Motor neuron (in vitro differentiated cells): ENCODE measurements at regions not wholly inside any gene's neighbourhood (a gene's known extent, or its start where the extent isn't known, plus 50 kb on each side); places are given as distances from the start of the nearest gene placed in this dataset.
A peak's percentile ranks its signal among the peaks of the same experiment; 100 is the strongest.

Experiments used
- ATAC-seq, 8 experiments: fragments of 200-7000 bp; cut with Tn5 transposase; replicated peaks in 6 of 8; 2 replicates each; pipeline ENCODE4 v1.8.0; 2021; ENCODE audit warnings: mild to moderate bottlenecking in 8 of 8, moderate library complexity in 8 of 8
- H3K27ac ChIP-seq, 2 donors: fragments of 250-450 bp; sonication (Bioruptor Pico); 2 replicates each; pipeline ENCODE4 v1.9.0; 2021; ENCODE audit warnings: antibody characterized with exemption in 2 of 2, mild to moderate bottlenecking in 2 of 2, moderate library complexity in 1 of 2
- H3K4me1 ChIP-seq, 2 donors: fragments of 250-450 bp; sonication (Bioruptor Pico); replicated peaks in 1 of 2; 2 replicates each; pipeline ENCODE4 v1.6.1; 2021; ENCODE audit warnings: antibody characterized with exemption in 2 of 2, mild to moderate bottlenecking in 2 of 2, moderate library complexity in 1 of 2
- H3K4me3 ChIP-seq, 5 donors: fragments of 250-450 bp; sonication (Bioruptor Pico); 2 replicates each; pipeline ENCODE4 v1.9.0; 2021; ENCODE audit warnings: antibody characterized with exemption in 5 of 5, mild to moderate bottlenecking in 5 of 5, moderate library complexity in 4 of 5
- WGBS, 10 experiments: fragments of 450-650 bp; shearing (Covaris generic); methylation state at CpG; one replicate each; pipeline ENCODE4 v1.0.0; 2022; 5-methylcytosine and 5-hydroxymethylcytosine counted together
- in situ Hi-C, 9 experiments: fragments of 400-800 bp; cut with MboI; loops; one replicate each; pipeline ENCODE4 v1.15.0; 2021; ENCODE audit warnings: low sequenced_read_pairs in 9 of 9, low pct_unique_long_range_greater_than_20kb in 2 of 9; ENCODE audit not compliant: unreplicated experiment in 9 of 9

DNA sequence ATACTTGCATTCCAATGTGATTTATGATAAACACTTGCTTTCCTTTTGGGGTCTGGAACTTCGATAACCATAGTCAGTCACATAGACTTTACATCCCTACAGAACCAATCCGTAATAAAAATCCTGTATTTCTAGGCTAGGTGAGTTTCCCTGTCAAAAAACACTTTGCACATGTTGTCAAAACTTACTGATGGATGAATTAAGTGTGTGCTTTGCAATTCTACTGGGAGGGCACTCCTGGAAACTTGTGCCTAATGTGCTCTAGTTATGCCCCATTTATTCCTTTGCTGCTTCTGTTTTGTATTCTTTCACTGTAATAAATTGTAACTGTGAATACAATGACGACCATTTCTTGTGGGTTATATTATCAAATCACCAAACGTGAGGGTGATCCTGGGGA lies 684.8 kb upstream of the PCDH15 start:
- WGBS, 10 experiments = 0 to 93% (median 33%) methylated on average over 1 to 4 of the region's 4 CpGs; no CpG with 5 or more reads in 1 of the 10 experiments
- ATAC-seq = no peak
- in situ Hi-C loops = loop anchor here in 1 of 9 experiments (25.0 kb wide), 1 partner anchor 199 kb away; no protein-coding TSS in a partner anchor

DNA sequence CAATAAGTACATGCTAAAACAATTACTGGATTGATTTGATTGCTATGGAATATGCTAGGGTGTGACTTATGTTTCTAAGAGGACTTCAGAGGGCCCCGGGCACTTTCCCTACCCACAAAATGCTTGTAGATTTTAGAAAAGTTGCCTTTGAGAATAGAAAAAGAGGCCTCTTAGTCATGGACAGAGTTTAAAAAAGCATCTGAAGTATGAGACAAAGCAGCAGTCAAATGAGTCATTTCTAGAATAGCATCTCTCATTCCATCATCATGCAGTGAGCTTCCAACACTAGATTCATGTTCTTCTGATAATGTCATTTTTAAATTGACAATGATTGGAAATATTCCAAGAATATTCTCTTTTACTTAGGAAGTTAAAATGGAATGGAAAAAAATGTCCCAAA lies 675.1 kb upstream of the PCDH15 start:
- no peak overlapping the region for H3K4me3 ChIP-seq
- peak in 2 of 8 experiments; percentile 44 to 72 for ATAC-seq

More for the DNA sequence above, 684.8 kb upstream of the PCDH15 start:
- Histone ChIP-seq H3K4me3 (no peak overlapping the region), H3K27ac (no peak overlapping the region), H3K4me1 (no peaks in the 10 kb centered on the region)

DNA sequence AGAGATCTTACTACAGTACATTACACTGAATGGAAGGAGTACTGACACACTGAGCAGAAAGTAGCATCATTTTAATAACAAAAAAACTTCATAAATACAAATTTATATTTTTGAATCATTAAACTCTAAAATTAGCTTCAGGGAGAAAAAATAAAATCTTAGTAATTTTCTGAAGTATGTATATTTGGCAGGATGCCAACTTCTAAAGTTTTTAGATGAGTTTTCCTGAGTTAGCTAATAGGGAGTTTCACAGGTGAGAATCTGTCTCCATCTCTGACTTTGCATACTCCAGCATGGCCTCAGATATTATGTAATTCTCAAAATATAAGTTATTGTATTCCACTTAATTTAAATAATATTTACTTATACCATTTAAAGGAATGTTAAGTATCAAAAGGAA lies 673.2 kb upstream of the PCDH15 start:
- in situ Hi-C loops = no loop called here
- H3K27ac ChIP-seq = no peak overlapping the region
- no peak overlapping the region for H3K4me3 ChIP-seq
- H3K4me1 ChIP-seq = no peaks in the 10 kb centered on the region
- ATAC-seq = no peak

More for the DNA sequence above, 675.1 kb upstream of the PCDH15 start:
- 29 to 100% (median 88%) methylated on average over 1 of the region's 1 CpG; no CpG with 5 or more reads in 4 of the 10 experiments for WGBS, 10 experiments
- Histone ChIP-seq H3K4me1 (no peaks in the 10 kb centered on the region), H3K27ac (no peak overlapping the region)
- in situ Hi-C loops = loop anchor here in 1 of 9 experiments (25.0 kb wide), 1 partner anchor 189 kb away; no protein-coding TSS in a partner anchor

DNA sequence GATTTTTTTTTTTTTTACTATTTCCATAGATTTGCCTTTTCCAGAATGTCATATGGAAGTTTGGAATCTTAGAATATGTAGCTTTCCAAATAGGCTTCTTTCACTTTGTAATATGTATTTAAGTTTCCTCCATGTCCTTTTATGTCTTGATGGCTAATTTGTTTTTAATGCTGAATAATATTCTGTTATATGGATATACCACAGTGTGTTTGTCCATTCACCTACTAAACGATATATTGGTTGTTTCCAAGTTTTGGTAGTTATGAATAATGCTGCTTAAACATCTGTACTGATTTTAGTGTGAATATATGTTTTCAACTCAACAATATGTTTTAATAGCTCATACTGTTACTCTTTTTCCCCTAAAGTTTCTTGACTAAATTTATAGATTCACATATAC lies 669.8 kb upstream of the PCDH15 start:
- ATAC-seq = no peak
- in situ Hi-C loops = no loop called here
- no peaks in the 10 kb centered on the region for H3K4me1 ChIP-seq
- no peak overlapping the region for H3K4me3 ChIP-seq
- 33 to 100% (median 84%) methylated on average over 1 of the region's 1 CpG; no CpG with 5 or more reads in 2 of the 10 experiments for WGBS, 10 experiments
- H3K27ac ChIP-seq = no peak overlapping the region

DNA sequence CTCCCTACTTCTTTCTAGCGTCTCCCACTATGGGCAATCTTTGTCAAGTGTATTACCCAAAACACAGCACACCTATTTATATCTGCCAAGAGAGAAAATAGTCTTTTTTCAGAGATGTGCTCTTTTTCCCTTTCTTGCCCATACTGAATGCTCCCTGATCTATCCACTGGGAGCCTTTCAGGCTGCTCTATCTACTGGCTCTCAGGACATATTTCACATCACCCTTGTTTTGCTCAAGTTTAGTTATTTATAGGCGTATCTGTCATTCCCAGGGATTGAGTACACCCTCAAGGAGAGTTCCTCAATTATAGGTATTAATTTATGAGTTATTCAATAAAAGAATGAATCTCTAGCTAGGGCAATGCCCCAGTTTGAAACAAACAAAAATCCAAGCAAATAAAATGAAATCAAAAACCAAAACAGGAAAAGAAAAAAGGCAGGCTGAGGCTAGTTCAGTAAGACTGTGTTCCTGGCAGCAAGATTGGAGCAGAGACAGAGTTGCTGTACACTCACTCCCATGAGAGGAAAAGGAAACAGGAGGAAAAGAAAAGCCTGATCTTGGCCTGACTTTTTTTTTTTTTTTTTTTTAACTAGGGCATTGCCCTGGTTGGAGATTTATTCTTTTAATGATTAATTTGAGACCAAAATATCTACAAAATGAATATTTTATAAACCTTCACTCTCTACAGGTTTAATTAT lies 665.9 kb upstream of the PCDH15 start:
- Histone ChIP-seq H3K4me1 (no peaks in the 10 kb centered on the region), H3K4me3 (no peak overlapping the region), H3K27ac (no peak overlapping the region)
- in situ Hi-C loops = no loop called here
- ATAC-seq = no peak
- WGBS, 10 experiments = 0 to 100% (median 68%) methylated on average over 1 to 2 of the region's 2 CpGs; no CpG with 5 or more reads in 2 of the 10 experiments

DNA sequence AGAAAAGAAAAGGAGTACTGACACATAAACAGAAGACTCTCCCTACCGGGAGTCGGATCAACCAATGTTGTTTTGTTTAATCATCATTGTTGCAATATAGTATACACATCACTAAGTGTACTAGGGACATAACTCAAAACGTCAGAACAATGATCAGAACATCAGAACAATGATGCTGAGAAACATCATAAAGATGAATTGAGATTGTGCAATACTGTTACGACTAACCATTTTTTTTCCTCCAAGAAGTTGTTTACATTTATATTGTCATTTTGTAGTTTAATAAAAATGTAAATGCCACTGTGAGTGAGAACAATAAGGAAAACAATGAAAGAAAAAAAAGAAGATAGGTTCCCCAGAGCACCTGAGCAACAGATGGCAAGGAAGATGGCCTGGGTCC lies 663.1 kb upstream of the PCDH15 start:
- no peak overlapping the region for H3K27ac ChIP-seq
- in situ Hi-C loops = no loop called here
- H3K4me1 ChIP-seq = no peaks in the 10 kb centered on the region
- 24 to 100% (median 77%) methylated on average over 1 to 4 of the region's 4 CpGs for WGBS, 10 experiments
- no peak overlapping the region for H3K4me3 ChIP-seq
- no peak for ATAC-seq

DNA sequence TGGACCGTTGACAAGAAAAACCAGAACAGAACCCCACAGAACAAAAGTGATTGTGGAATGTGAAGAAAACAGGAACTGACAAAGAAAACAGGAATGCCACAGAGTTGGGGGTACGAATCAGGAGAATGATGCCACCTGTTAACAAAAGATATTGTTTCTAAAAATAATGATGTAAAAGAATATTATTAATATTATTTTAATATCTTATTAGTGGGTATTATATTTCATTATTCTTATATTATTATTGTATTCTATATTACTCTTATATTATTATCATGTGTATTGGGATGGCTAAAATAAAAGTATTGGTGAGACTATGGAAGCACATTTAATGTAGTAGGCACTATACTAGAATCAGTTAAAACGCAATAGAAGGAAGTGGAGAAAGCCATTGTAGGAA lies 659.0 kb upstream of the PCDH15 start:
- no peaks in the 10 kb centered on the region for H3K4me1 ChIP-seq
- H3K27ac ChIP-seq = no peak overlapping the region
- WGBS, 10 experiments = 31 to 100% (median 90%) methylated on average over 2 to 3 of the region's 3 CpGs; no CpG with 5 or more reads in 1 of the 10 experiments
- ATAC-seq = no peak
- no peak overlapping the region for H3K4me3 ChIP-seq
- in situ Hi-C loops = no loop called here

DNA sequence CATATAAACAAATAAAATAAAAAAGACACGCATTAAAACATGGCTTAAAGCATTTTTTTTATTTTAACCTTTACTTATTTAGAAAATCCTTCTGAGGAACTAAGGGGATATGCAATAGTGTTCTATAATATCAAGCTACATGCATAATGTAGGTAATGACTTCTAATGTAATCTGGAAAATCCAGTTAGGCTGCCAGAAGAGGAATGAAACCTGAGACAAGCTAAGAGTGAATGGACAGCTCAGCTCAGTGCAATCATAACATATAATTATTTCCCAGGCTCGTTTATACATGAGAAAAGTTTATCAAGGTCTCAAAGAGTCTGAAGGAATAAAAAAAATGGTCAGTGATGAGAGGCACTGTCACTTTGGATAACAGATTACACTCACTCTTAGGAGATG lies 649.0 kb upstream of the PCDH15 start:
- 5 to 100% (median 63%) methylated on average over 1 to 2 of the region's 2 CpGs for WGBS, 10 experiments
- in situ Hi-C loops = no loop called here
- no peak for ATAC-seq
- Histone ChIP-seq H3K4me1 (no peaks in the 10 kb centered on the region), H3K27ac (no peak overlapping the region), H3K4me3 (no peak overlapping the region)

DNA sequence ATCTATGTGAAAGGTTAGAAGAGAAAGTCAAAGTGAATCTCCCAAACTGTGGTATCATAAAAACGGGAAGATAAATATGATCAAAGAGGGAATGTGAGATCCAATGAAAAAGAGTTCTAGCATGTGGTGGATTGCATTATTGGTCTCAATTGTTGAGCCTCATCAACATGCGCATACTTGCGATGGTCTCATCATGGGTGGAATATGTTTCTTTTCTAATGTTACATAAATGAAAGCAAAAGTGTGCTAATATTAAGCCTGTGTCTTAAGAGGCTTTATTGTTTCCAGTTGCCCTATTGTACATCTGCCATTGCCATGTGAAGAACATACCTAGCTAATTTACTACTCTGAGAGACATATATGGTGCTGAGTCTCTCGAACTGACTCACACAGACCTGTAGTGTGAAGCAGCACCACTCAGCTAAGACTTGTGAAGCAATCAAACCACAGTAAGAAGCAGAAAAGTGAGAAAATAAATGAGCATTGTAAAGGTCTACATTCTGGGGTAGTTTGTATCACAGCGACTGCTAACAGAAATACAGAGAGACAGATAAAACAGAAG lies 645.5 kb upstream of the PCDH15 start:
- 35 to 100% (median 85%) methylated on average over 1 to 5 of the region's 5 CpGs for WGBS, 10 experiments
- in situ Hi-C loops = no loop called here
- Histone ChIP-seq H3K4me1 (no peaks in the 10 kb centered on the region), H3K4me3 (no peak overlapping the region), H3K27ac (no peak overlapping the region)
- peak in 2 of 8 experiments; percentile 78 to 82 for ATAC-seq

DNA sequence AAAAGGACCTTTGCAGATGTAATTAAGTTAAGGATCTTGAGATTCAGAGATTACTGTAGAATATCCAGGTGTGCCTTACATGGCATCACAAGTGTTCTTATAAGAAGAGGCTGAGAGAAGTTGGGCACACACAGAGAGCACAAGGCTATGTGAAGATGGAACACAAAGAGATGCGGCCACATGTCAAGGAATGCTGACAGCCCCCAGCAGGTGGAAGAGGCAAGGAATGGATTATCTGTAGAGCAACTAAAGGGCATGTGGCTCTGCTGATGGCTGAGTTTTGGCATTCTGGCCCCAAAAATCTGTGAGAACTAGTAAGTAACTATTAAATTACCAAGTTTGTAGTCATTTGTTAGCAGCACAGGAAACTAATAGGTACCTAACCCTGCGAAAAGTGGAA lies 640.7 kb upstream of the PCDH15 start:
- Histone ChIP-seq H3K27ac (no peak overlapping the region), H3K4me3 (no peak overlapping the region), H3K4me1 (no peaks in the 10 kb centered on the region)
- no peak for ATAC-seq
- WGBS, 10 experiments = 0 to 100% (median 92%) methylated on average over 1 to 2 of the region's 2 CpGs; no CpG with 5 or more reads in 1 of the 10 experiments
- in situ Hi-C loops = no loop called here

DNA sequence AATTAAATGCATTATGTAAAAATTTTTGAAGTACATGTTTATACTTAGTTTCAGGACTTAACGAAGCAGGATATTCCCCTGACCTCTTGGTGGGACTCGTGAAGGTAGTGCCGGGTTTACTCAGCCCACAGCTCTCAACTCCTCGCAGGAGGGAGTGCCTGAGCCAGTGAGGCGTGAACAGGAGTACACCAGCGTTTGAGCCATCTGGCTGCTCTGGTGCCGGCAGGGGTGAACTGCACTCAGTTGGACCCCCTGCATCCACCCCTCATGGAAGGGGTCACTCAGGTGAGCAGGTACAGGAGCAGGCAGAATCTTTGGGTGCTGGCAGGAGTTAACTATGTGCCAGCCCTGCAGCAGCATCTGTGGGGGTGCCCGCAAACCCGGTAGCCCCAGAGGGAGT lies 625.1 kb upstream of the PCDH15 start:
- ATAC-seq = no peak
- 33 to 100% (median 67%) methylated on average over 1 to 7 of the region's 9 CpGs; no CpG with 5 or more reads in 1 of the 10 experiments for WGBS, 10 experiments
- no peaks in the 10 kb centered on the region for H3K4me1 ChIP-seq
- H3K4me3 ChIP-seq = no peak overlapping the region
- H3K27ac ChIP-seq = no peak overlapping the region
- in situ Hi-C loops = no loop called here

DNA sequence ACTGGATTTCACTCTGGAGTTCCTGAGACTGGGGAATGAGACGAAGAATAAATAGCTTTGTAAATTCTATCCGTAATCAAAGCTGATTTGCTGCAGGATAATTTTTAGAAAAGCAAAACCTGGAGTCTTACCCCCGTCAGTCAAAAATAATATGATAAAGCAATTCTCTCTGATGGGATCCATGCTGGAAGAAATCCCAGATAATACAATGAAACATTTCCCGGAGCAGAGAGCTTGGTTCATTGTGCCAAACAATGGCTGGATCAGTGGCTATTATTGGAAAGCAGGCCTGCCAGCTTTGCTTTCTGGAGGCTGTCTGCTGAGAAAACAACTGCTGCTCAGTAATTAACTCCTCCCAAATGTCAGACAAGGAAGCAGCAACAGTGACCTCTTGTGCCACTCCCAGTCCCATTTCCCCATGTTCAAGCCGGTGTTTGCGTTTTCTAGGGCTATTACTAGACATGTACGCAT lies 609.4 kb upstream of the PCDH15 start:
- in situ Hi-C loops = no loop called here
- Histone ChIP-seq H3K4me1 (peaks cover 0 to 15% of the 10 kb centered on the region in 2 donors), H3K27ac (peak overlapping the region in 1 of 2 donors; percentile 71), H3K4me3 (no peak overlapping the region)
- 5 to 67% (median 15%) methylated on average over 1 to 7 of the region's 7 CpGs for WGBS, 10 experiments
- ATAC-seq = peak; percentile 87 to 100 (median 100)

DNA sequence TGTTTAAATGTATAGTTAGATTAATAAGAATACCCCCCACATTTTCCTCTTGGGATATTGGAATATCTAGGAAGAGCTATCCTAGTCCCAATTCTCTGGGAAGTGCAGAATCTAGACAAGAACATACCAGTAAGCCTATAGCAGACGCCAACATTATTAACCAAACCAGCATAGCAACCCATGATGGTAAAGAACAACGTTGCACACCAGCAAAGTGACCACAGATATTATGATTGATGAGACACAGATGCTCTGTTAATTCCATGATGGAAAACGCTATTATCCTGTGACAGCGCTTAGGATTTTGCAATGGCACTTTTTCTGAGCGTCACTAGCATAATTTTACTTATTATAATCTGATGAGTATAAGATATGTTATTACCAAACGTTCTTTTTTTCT lies 603.1 kb upstream of the PCDH15 start:
- 14 to 83% (median 63%) methylated on average over 1 to 6 of the region's 6 CpGs for WGBS, 10 experiments
- no peak overlapping the region for H3K4me3 ChIP-seq
- peaks cover 3% of the 10 kb centered on the region in 2 donors for H3K4me1 ChIP-seq
- no peak overlapping the region for H3K27ac ChIP-seq
- in situ Hi-C loops = no loop called here
- ATAC-seq = peak in 2 of 8 experiments; percentile 22 to 50
